Panc1 (cell line): ENCODE measurements at regions not wholly inside any gene's neighbourhood (a gene's known extent, or its start where the extent isn't known, plus 50 kb on each side); places are given as distances from the start of the nearest gene placed in this dataset.

Experiments
- CTCF ChIP-seq: fragments of 450-650 bp; IDR thresholded peaks from 2 replicates; pipeline ENCODE4 v1.5.1; 2017; ENCODE audit warnings: mild to moderate bottlenecking
- POLR2AphosphoS5 ChIP-seq: IDR thresholded peaks from 2 replicates; pipeline ENCODE4 v1.6.1; 2012; ENCODE audit warnings: mild to moderate bottlenecking, low read depth, low read length, moderate library complexity
- REST ChIP-seq, 2 experiments: IDR thresholded peaks; 2 replicates each; pipeline ENCODE4 v1.6.1; 2011 to 2012; ENCODE audit warnings: low read depth in 2 of 2, control low read depth in 1 of 2, low read length in 1 of 2, mild to moderate bottlenecking in 1 of 2, moderate library complexity in 1 of 2; ENCODE audit not compliant: insufficient read depth in 1 of 2
- SIN3A ChIP-seq: IDR thresholded peaks from 2 replicates; pipeline ENCODE4 v1.6.1; 2012; ENCODE audit warnings: low read depth, mild to moderate bottlenecking, low read length, moderate library complexity, borderline replicate concordance; ENCODE audit not compliant: insufficient read depth
- TCF7L2 ChIP-seq: IDR thresholded peaks from 2 replicates; pipeline ENCODE4 v1.6.1; 2011; ENCODE audit warnings: mild to moderate bottlenecking, low read depth, low read length, inconsistent platforms

- TF ChIP-seq CTCF (no peak), SIN3A (no peak), POLR2AphosphoS5 (no peak), REST (IDR thresholded peaks at IDR 0.05; ENCODE audit: insufficient read depth in 1 of 2, low read depth in 2 of 2, low read length in 1 of 2) (no peak), TCF7L2 (no peak)
Measured at GRCh38 chr1:221184131-221184794, 305.0 kb downstream of the HLX start.
